HG03097 (cell line): ENCODE measurements at regions not wholly inside any gene's neighbourhood (a gene's known extent, or its start where the extent isn't known, plus 50 kb on each side); places are given as distances from the start of the nearest gene placed in this dataset.

ENCODE experiments used
- ATAC-seq: cut with Tn5 transposase; IDR thresholded peaks from one replicate; pipeline ENCODE4 v1.9.1; 2021; ENCODE audit not compliant: unreplicated experiment, low FRiP score

- ATAC-seq: no peak
Observed at GRCh38 chr6:146886587-146887446, 288.0 kb downstream of the ADGB start.

GRCh38 chr6:146887447-146888077 lies 288.8 kb downstream of the ADGB start:
- no peak for ATAC-seq

GRCh38 chr6:146889303-146889702 lies 290.5 kb downstream of the ADGB start:
- ATAC-seq: no peak

- ATAC-seq: no peak
Observed at GRCh38 chr6:146890172-146890571, 291.4 kb downstream of the ADGB start.

GRCh38 chr6:146890644-146891434 lies 292.1 kb downstream of the ADGB start:
- ATAC-seq: no peak

GRCh38 chr6:146891615-146892265 lies 293.0 kb downstream of the ADGB start:
- no peak for ATAC-seq

GRCh38 chr6:146892283-146892612 lies 293.5 kb downstream of the ADGB start:
- no peak for ATAC-seq

GRCh38 chr6:146892613-146893401 lies 294.0 kb downstream of the ADGB start:
- ATAC-seq: peak; percentile 62

GRCh38 chr6:146893690-146894089 lies 294.9 kb downstream of the ADGB start:
- ATAC-seq: no peak

- no peak for ATAC-seq
Observed at GRCh38 chr6:146894624-146895023, 295.9 kb downstream of the ADGB start.

- ATAC-seq: no peak
Observed at GRCh38 chr6:146895101-146895771, 296.5 kb downstream of the ADGB start.

GRCh38 chr6:146895772-146896061 lies 296.9 kb downstream of the ADGB start:
- ATAC-seq: no peak

GRCh38 chr6:146896062-146896813 lies 297.5 kb downstream of the ADGB start:
- no peak for ATAC-seq

- ATAC-seq: no peak
Observed at GRCh38 chr6:146896960-146897701, 298.4 kb downstream of the ADGB start.

GRCh38 chr6:146898069-146898887 lies 299.5 kb downstream of the ADGB start:
- no peak for ATAC-seq

- ATAC-seq: no peak
Observed at GRCh38 chr6:146898888-146899227, 300.1 kb downstream of the ADGB start.

GRCh38 chr6:146901940-146902816 lies 302.0 kb upstream of the STXBP5 start:
- ATAC-seq: no peak
